ENCODE measurements at regions not wholly inside any gene's neighbourhood (a gene's known extent, or its start where the extent isn't known, plus 50 kb on each side); places are given as distances from the start of the nearest gene placed in this dataset.

DNA sequence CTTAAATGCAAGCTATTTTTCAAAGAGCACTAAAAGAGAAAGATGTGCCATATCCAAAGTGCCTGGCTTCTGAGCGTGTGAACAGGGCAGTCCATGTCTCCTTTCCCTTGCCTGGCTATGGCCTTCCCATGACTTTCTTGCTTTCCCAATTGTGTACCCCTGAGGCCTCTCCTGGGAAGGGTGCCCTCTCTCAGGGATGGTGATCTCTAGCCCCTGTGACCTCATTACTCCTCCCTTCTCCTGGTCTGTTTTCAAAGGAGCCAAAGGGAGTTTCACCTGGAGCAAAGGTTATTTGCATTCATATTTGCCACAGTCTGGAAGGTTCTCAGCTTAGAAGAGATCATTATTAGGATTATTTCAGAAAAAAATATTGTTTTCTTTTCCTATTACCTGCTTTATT is 429.4 kb upstream of the TMTC1 start:
- no peaks in the 10 kb centered on the region for H3K27me3 ChIP-seq
- DNase-seq (ENCODE audit: low spot score in 2 of 2), result no peak
- no peak overlapping the region for H3K27ac ChIP-seq
- no peaks in the 10 kb centered on the region for H3K9me3 ChIP-seq
- no peak overlapping the region for H3K4me3 ChIP-seq
- TF ChIP-seq, protein P1, sequence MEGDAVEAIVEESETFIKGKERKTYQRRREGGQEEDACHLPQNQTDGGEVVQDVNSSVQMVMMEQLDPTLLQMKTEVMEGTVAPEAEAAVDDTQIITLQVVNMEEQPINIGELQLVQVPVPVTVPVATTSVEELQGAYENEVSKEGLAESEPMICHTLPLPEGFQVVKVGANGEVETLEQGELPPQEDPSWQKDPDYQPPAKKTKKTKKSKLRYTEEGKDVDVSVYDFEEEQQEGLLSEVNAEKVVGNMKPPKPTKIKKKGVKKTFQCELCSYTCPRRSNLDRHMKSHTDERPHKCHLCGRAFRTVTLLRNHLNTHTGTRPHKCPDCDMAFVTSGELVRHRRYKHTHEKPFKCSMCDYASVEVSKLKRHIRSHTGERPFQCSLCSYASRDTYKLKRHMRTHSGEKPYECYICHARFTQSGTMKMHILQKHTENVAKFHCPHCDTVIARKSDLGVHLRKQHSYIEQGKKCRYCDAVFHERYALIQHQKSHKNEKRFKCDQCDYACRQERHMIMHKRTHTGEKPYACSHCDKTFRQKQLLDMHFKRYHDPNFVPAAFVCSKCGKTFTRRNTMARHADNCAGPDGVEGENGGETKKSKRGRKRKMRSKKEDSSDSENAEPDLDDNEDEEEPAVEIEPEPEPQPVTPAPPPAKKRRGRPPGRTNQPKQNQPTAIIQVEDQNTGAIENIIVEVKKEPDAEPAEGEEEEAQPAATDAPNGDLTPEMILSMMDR (IDR thresholded peaks at IDR 0.05), result no peak
- TF ChIP-seq POLR2AphosphoS5 (IDR thresholded peaks at IDR 0.05), result no peak
- no peak for TF ChIP-seq POLR2A (IDR thresholded peaks at IDR 0.05)
- H3K4me1 ChIP-seq, result no peaks in the 10 kb centered on the region
- H3K36me3 ChIP-seq, result no peaks in the 10 kb centered on the region
- intact Hi-C loops (cut with DNase I; ENCODE audit: low total_unique reads), result no loop called here

DNA sequence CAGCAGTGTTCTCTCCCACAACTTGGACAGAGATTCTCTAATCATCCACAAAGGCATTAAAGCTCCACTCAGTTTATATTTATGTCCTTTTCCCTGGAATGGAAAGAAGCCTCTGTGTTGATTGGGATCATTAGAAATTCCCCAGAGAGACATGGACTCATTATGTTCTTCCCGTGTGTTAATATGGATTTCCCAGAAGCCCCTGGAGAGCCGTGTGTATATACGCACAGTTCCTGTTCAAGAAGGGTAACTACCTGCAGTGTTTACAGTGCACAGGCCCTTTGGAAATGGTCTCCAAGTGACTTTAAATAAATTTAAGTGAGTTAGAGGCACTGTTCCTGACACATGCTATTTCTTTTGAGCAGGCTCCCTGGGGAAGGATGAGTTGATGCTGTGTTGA is 428.0 kb upstream of the TMTC1 start:
- H3K9me3 ChIP-seq, result no peaks in the 10 kb centered on the region
- no peak for DNase-seq (ENCODE audit: low spot score in 2 of 2)
- no peak overlapping the region for H3K27ac ChIP-seq
- H3K27me3 ChIP-seq, result no peaks in the 10 kb centered on the region
- no peaks in the 10 kb centered on the region for H3K4me1 ChIP-seq
- no peak overlapping the region for H3K4me3 ChIP-seq
- TF ChIP-seq, protein P1 (IDR thresholded peaks at IDR 0.05), result no peak
- TF ChIP-seq POLR2A (IDR thresholded peaks at IDR 0.05) (no peak), POLR2AphosphoS5 (IDR thresholded peaks at IDR 0.05) (no peak)
- intact Hi-C loops (cut with DNase I; ENCODE audit: low total_unique reads), result no loop called here
- no peaks in the 10 kb centered on the region for H3K36me3 ChIP-seq

DNA sequence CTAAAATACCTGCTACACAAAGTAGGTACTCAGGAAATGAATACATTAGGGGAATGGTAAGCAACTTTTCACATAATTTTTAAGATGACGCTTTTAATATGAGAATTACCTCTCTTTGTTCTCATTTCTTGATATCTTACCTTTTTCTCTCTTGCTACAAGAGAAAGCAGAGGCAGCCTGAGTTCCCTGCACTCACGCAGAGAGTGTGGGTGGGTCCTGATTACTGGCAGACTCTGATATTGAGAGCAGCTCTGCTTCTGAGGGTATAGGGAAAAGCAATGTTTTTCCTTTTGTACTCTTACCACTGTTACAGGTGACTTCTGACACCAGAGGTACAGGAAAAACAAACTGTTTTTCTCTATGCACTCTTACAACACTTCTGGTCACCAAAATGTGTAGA is 420.2 kb upstream of the TMTC1 start:
- no peak for DNase-seq (ENCODE audit: low spot score in 2 of 2)
- TF ChIP-seq, protein P1 (IDR thresholded peaks at IDR 0.05), result no peak
- TF ChIP-seq POLR2AphosphoS5 (IDR thresholded peaks at IDR 0.05) (no peak), POLR2A (IDR thresholded peaks at IDR 0.05) (no peak)
- intact Hi-C loops (cut with DNase I; ENCODE audit: low total_unique reads), result no loop called here
- H3K4me3 ChIP-seq, result no peak overlapping the region
- no peak overlapping the region for H3K27ac ChIP-seq
- no peaks in the 10 kb centered on the region for H3K4me1 ChIP-seq
- H3K9me3 ChIP-seq, result no peaks in the 10 kb centered on the region
- H3K36me3 ChIP-seq, result no peaks in the 10 kb centered on the region
- peaks cover 0 to 10% of the 10 kb centered on the region in 2 donors for H3K27me3 ChIP-seq

DNA sequence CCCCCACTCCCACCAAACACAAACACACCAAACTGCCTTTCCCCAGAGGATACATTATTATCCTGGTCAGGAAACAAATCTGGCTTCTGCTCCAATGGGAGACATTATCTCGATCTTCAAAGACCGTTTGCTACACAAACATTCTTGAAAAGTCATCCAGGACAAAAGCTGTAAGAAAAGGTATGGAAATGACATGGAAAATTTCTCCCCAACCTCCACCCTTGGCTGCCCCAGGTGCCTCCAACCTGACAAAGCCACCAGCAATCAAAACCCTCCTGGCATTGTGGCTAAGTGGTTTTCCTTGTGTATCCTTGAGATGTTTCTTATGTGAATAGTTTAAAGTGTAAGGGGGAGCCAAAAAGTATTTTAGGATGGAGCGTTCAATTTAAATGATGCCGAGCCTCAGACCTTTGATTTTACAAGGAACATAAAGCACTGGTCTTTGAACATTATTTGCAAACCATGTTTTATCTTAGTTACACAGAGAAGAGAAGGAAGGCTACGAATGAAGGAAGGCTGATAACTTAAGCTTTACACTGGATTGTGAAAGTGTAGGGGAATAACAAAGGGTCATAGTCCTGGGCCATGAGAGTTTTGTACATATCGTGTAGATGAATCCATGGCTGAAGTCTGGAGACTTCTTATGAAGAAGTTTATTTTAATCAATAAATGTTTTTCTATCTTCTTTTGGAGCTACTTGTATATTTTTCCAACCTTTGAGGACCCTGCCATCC is 418.9 kb upstream of the TMTC1 start:
- intact Hi-C loops (cut with DNase I; ENCODE audit: low total_unique reads), result no loop called here
- H3K4me1 ChIP-seq, result no peaks in the 10 kb centered on the region

More for the DNA sequence above, 418.9 kb upstream of the TMTC1 start:
- no peak overlapping the region for H3K27ac ChIP-seq
- H3K36me3 ChIP-seq, result no peaks in the 10 kb centered on the region
- H3K9me3 ChIP-seq, result no peaks in the 10 kb centered on the region
- TF ChIP-seq, protein P1 (IDR thresholded peaks at IDR 0.05), result no peak
- TF ChIP-seq POLR2A (IDR thresholded peaks at IDR 0.05), result no peak
- TF ChIP-seq POLR2AphosphoS5 (IDR thresholded peaks at IDR 0.05), result no peak
- H3K4me3 ChIP-seq, result no peak overlapping the region
- no peak for DNase-seq (ENCODE audit: low spot score in 2 of 2)
- peaks cover 0 to 10% of the 10 kb centered on the region in 2 donors for H3K27me3 ChIP-seq

Data from breast epithelium (tissue), 4 donors.